ENCODE measurements at regions not wholly inside any gene's neighbourhood (a gene's known extent, or its start where the extent isn't known, plus 50 kb on each side); places are given as distances from the start of the nearest gene placed in this dataset.

GRCh38 chr9:119924736-119925135 lies 555.5 kb upstream of the BRINP1 start:
- no peak for FAIRE-seq
- DNase-seq (ENCODE audit: insufficient read length, low spot score), result no peak
- TF ChIP-seq SPI1 (IDR thresholded peaks at IDR 0.05; ENCODE audit: low read depth, low read length) (no peak), POLR2AphosphoS5 (IDR thresholded peaks at IDR 0.05; ENCODE audit: low read depth, low read length) (no peak), TAF1 (IDR thresholded peaks at IDR 0.05; ENCODE audit: low read depth, low read length) (no peak), POLR2A (IDR thresholded peaks at IDR 0.05; ENCODE audit: low read depth, low read length) (no peak), POU2F2 (IDR thresholded peaks at IDR 0.05; ENCODE audit: low read depth, low read length) (no peak), PAX5 (IDR thresholded peaks at IDR 0.05; ENCODE audit: insufficient read depth, low read length, severe bottlenecking) (no peak)

- FAIRE-seq, result no peak
- DNase-seq (ENCODE audit: insufficient read length, low spot score), result no peak
- TF ChIP-seq SPI1 (IDR thresholded peaks at IDR 0.05; ENCODE audit: low read depth, low read length), result no peak
- TF ChIP-seq TAF1 (IDR thresholded peaks at IDR 0.05; ENCODE audit: low read depth, low read length), result no peak
- no peak for TF ChIP-seq PAX5 (IDR thresholded peaks at IDR 0.05; ENCODE audit: insufficient read depth, low read length, severe bottlenecking)
- TF ChIP-seq POLR2AphosphoS5 (IDR thresholded peaks at IDR 0.05; ENCODE audit: low read depth, low read length), result no peak
- TF ChIP-seq POU2F2 (IDR thresholded peaks at IDR 0.05; ENCODE audit: low read depth, low read length), result no peak
- no peak for TF ChIP-seq POLR2A (IDR thresholded peaks at IDR 0.05; ENCODE audit: low read depth, low read length)
Measured at GRCh38 chr9:119917175-119917574, 547.9 kb upstream of the BRINP1 start.

- TF ChIP-seq PAX5 (IDR thresholded peaks at IDR 0.05; ENCODE audit: insufficient read depth, low read length, severe bottlenecking) (no peak), POLR2AphosphoS5 (IDR thresholded peaks at IDR 0.05; ENCODE audit: low read depth, low read length) (no peak), SPI1 (IDR thresholded peaks at IDR 0.05; ENCODE audit: low read depth, low read length) (no peak), TAF1 (IDR thresholded peaks at IDR 0.05; ENCODE audit: low read depth, low read length) (no peak), POLR2A (IDR thresholded peaks at IDR 0.05; ENCODE audit: low read depth, low read length) (no peak), POU2F2 (IDR thresholded peaks at IDR 0.05; ENCODE audit: low read depth, low read length) (no peak)
- no peak for FAIRE-seq
- no peak for DNase-seq (ENCODE audit: insufficient read length, low spot score)
Measured at GRCh38 chr9:119907056-119907455, 537.8 kb upstream of the BRINP1 start.

- TF ChIP-seq TAF1 (IDR thresholded peaks at IDR 0.05; ENCODE audit: low read depth, low read length) (no peak), SPI1 (IDR thresholded peaks at IDR 0.05; ENCODE audit: low read depth, low read length) (no peak), POU2F2 (IDR thresholded peaks at IDR 0.05; ENCODE audit: low read depth, low read length) (no peak), POLR2A (IDR thresholded peaks at IDR 0.05; ENCODE audit: low read depth, low read length) (no peak), POLR2AphosphoS5 (IDR thresholded peaks at IDR 0.05; ENCODE audit: low read depth, low read length) (no peak), PAX5 (IDR thresholded peaks at IDR 0.05; ENCODE audit: insufficient read depth, low read length, severe bottlenecking) (no peak)
- DNase-seq (ENCODE audit: insufficient read length, low spot score) (no peak), FAIRE-seq (no peak)
Measured at GRCh38 chr9:119905724-119906123, 536.5 kb upstream of the BRINP1 start.

GRCh38 chr9:119903851-119904250 lies 534.6 kb upstream of the BRINP1 start:
- FAIRE-seq (no peak), DNase-seq (ENCODE audit: insufficient read length, low spot score) (no peak)
- TF ChIP-seq POLR2A (IDR thresholded peaks at IDR 0.05; ENCODE audit: low read depth, low read length), result no peak
- no peak for TF ChIP-seq SPI1 (IDR thresholded peaks at IDR 0.05; ENCODE audit: low read depth, low read length)
- no peak for TF ChIP-seq POLR2AphosphoS5 (IDR thresholded peaks at IDR 0.05; ENCODE audit: low read depth, low read length)
- no peak for TF ChIP-seq PAX5 (IDR thresholded peaks at IDR 0.05; ENCODE audit: insufficient read depth, low read length, severe bottlenecking)
- TF ChIP-seq TAF1 (IDR thresholded peaks at IDR 0.05; ENCODE audit: low read depth, low read length), result no peak
- TF ChIP-seq POU2F2 (IDR thresholded peaks at IDR 0.05; ENCODE audit: low read depth, low read length), result no peak

- FAIRE-seq, result no peak
- no peak for DNase-seq (ENCODE audit: insufficient read length, low spot score)
- TF ChIP-seq POLR2A (IDR thresholded peaks at IDR 0.05; ENCODE audit: low read depth, low read length) (no peak), SPI1 (IDR thresholded peaks at IDR 0.05; ENCODE audit: low read depth, low read length) (no peak), PAX5 (IDR thresholded peaks at IDR 0.05; ENCODE audit: insufficient read depth, low read length, severe bottlenecking) (no peak), POLR2AphosphoS5 (IDR thresholded peaks at IDR 0.05; ENCODE audit: low read depth, low read length) (no peak), POU2F2 (IDR thresholded peaks at IDR 0.05; ENCODE audit: low read depth, low read length) (no peak), TAF1 (IDR thresholded peaks at IDR 0.05; ENCODE audit: low read depth, low read length) (no peak)
Measured at GRCh38 chr9:119902611-119903010, 533.4 kb upstream of the BRINP1 start.

- TF ChIP-seq TAF1 (IDR thresholded peaks at IDR 0.05; ENCODE audit: low read depth, low read length) (no peak), PAX5 (IDR thresholded peaks at IDR 0.05; ENCODE audit: insufficient read depth, low read length, severe bottlenecking) (no peak), SPI1 (IDR thresholded peaks at IDR 0.05; ENCODE audit: low read depth, low read length) (no peak), POLR2AphosphoS5 (IDR thresholded peaks at IDR 0.05; ENCODE audit: low read depth, low read length) (no peak), POLR2A (IDR thresholded peaks at IDR 0.05; ENCODE audit: low read depth, low read length) (no peak), POU2F2 (IDR thresholded peaks at IDR 0.05; ENCODE audit: low read depth, low read length) (no peak)
Measured at GRCh38 chr9:119898316-119898715, 529.1 kb upstream of the BRINP1 start.

GRCh38 chr9:119884438-119884837 lies 515.2 kb upstream of the BRINP1 start:
- no peak for DNase-seq (ENCODE audit: insufficient read length, low spot score)
- no peak for FAIRE-seq
- TF ChIP-seq POU2F2 (IDR thresholded peaks at IDR 0.05; ENCODE audit: low read depth, low read length) (no peak), SPI1 (IDR thresholded peaks at IDR 0.05; ENCODE audit: low read depth, low read length) (no peak), TAF1 (IDR thresholded peaks at IDR 0.05; ENCODE audit: low read depth, low read length) (no peak), POLR2A (IDR thresholded peaks at IDR 0.05; ENCODE audit: low read depth, low read length) (no peak), PAX5 (IDR thresholded peaks at IDR 0.05; ENCODE audit: insufficient read depth, low read length, severe bottlenecking) (no peak), POLR2AphosphoS5 (IDR thresholded peaks at IDR 0.05; ENCODE audit: low read depth, low read length) (no peak)

More at GRCh38 chr9:119898316-119898715, 529.1 kb upstream of the BRINP1 start:
- no peak for DNase-seq (ENCODE audit: insufficient read length, low spot score)
- no peak for FAIRE-seq

GRCh38 chr9:119881898-119882297 lies 512.7 kb upstream of the BRINP1 start:
- TF ChIP-seq POU2F2 (IDR thresholded peaks at IDR 0.05; ENCODE audit: low read depth, low read length), result no peak
- no peak for TF ChIP-seq PAX5 (IDR thresholded peaks at IDR 0.05; ENCODE audit: insufficient read depth, low read length, severe bottlenecking)
- TF ChIP-seq POLR2AphosphoS5 (IDR thresholded peaks at IDR 0.05; ENCODE audit: low read depth, low read length), result no peak
- no peak for TF ChIP-seq SPI1 (IDR thresholded peaks at IDR 0.05; ENCODE audit: low read depth, low read length)
- TF ChIP-seq TAF1 (IDR thresholded peaks at IDR 0.05; ENCODE audit: low read depth, low read length), result no peak
- no peak for TF ChIP-seq POLR2A (IDR thresholded peaks at IDR 0.05; ENCODE audit: low read depth, low read length)
- FAIRE-seq (no peak), DNase-seq (ENCODE audit: insufficient read length, low spot score) (no peak)

GRCh38 chr9:119880361-119880760 lies 511.1 kb upstream of the BRINP1 start:
- no peak for FAIRE-seq
- no peak for DNase-seq (ENCODE audit: insufficient read length, low spot score)
- TF ChIP-seq POLR2A (IDR thresholded peaks at IDR 0.05; ENCODE audit: low read depth, low read length), result no peak
- no peak for TF ChIP-seq SPI1 (IDR thresholded peaks at IDR 0.05; ENCODE audit: low read depth, low read length)
- no peak for TF ChIP-seq POU2F2 (IDR thresholded peaks at IDR 0.05; ENCODE audit: low read depth, low read length)

Measured in GM12891 (cell line).